HG03571 (cell line): ENCODE measurements at regions not wholly inside any gene's neighbourhood (a gene's known extent, or its start where the extent isn't known, plus 50 kb on each side); places are given as distances from the start of the nearest gene placed in this dataset.
"Not testable (repeated sequence)": the region's sequence is repeated elsewhere in the genome, so short reads cannot be mapped to it uniquely, and the experiment has no call there.

Source experiments
- ATAC-seq: cut with Tn5 transposase; IDR thresholded peaks from one replicate; pipeline ENCODE4 v1.9.1; 2021; ENCODE audit not compliant: unreplicated experiment

DNA sequence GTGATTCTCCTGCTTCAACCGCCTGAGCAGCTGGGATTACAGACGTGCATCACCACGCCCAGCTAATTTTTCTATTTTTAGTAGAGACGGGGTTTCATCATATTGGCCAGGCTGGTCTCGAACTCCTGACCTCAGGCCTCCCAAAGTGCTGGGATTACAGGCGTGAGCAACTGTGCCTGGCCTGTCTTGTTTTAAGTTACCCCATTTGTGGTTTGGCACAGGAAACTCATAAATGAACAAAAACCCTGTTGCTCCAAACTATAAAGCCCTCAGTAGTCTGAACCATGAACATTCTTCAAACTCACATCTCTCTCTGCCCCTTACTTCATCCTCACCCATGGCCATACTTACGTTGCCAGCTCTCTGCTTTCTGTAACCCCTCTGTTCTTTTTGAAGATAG, 61.7 kb downstream of the RHOU start:
- not testable (repeated sequence) for ATAC-seq

- no peak for ATAC-seq
These were observed 62.8 kb downstream of the RHOU start for GRCh38 chr1:228798035-228798434.

GRCh38 chr1:228798548-228798947, 63.3 kb downstream of the RHOU start:
- no peak for ATAC-seq

- no peak for ATAC-seq
These were observed 64.6 kb downstream of the RHOU start for GRCh38 chr1:228799924-228800323.

- no peak for ATAC-seq
These were observed 65.8 kb downstream of the RHOU start for GRCh38 chr1:228801068-228801467.

GRCh38 chr1:228802386-228803220, 67.3 kb downstream of the RHOU start:
- ATAC-seq, result no peak

DNA sequence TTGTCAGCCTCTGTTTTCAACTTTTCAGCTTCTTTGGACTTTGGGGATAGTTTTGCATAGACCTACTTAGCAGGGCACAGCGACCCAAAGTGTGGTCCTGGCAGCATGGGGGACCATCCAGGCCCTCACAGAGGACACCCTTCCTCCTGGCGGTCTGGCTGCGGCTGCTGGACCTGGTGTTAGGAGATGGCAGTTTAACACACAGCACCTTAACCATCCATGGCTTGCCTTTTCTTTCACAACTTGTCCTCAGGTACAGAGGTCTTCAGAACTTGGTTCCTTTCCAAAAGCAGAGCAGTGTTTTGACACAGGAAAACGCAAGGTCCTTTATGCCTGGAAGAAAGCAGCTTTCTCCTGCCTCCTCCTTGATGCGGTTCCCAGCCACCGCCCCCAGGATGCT, 68.1 kb downstream of the RHOU start:
- no peak for ATAC-seq

DNA sequence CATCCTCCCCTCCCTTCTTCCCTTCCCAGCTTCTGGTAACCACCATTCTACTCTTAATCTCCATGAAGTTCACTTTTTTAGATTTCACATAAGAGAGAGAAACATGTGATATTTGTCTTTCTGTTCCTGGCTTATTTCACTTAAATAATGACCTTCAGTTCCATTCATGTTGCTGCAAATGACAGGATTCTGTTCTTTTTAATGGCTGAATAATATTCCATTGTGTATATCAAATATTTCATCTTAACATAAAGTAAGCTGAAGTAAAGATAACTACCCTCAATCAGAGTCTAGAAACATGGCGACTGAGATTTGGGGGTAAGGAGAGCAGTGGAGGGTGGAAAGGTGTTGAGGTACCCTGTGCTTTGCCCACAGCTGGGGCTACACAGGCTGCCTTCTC, 68.9 kb downstream of the RHOU start:
- ATAC-seq, result no peak

- ATAC-seq, result peak; percentile 78
These were observed 69.5 kb downstream of the RHOU start for GRCh38 chr1:228804640-228805413.

DNA sequence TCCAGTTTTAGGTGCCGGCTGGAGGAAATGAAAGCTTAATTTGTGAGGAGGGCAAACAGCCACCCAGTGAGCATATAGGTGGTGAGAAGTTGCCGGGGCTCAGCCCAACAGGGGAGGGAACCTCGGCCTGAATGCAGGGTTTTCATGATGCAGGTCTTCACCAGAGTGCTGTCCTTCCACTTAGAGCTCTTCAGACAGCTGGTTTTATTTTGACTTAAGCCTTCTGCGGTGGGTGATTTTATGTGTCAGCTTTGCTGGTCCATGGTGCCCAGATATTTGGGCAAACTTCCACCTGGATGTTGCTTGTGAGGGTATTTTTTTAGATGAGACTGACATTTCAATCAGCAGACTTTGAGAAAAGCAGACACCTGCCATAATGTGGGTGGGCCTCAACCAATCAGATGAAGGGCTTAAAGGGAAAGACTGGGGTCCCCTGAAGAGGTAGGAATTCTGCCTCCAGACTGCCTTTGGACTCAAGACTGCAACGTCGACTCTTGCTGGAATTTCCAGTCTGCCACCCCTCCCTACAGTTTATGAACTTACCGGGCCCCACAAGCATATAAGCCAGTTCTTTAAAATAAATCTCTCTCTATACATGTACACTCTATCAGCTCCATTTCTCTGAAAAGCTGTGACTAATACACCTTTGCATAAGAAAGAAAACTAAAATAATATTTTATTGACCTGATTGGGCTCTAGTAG, 72.8 kb downstream of the RHOU start:
- ATAC-seq, result no peak

DNA sequence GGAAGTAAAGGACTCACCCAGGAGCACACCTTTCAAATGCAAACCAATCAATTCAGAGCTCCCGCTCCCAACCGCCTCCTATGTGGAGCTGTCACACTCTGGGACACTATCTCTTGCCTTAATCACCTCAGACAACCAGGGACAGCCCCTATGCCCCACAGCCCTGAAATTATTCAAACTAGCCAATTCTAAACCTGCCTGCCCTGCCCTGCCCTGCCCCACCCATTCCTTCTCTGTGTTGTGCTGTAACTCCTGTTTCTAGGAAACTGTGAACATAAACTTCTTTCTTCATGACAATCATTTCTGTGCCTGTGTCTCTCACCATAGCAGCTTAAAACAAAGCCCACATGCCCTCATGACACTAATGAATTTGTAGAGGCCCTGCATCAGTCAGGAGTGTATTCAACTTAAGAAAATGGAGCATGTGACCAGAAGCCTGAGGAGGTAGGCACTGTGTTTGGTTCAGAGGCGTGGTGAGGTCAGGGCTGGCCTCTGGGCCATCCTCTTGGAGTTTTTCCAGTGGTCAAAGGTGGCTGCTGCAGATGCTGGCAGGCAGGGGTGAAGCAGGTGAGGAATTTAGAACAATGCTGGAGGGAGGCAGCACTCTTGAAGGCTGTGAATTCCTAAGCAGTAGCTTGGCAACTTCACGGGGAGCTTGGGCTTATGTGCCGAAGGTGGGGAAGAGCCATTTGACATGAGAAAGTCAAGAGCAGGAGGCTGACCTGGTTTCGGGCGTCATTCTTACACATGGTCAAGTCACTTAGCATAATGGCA, 74.5 kb downstream of the RHOU start:
- ATAC-seq, result no peak

- ATAC-seq, result no peak
These were observed 75.1 kb downstream of the RHOU start for GRCh38 chr1:228810395-228810758.

GRCh38 chr1:228810878-228811711, 75.8 kb downstream of the RHOU start:
- peak; percentile 49 for ATAC-seq

DNA sequence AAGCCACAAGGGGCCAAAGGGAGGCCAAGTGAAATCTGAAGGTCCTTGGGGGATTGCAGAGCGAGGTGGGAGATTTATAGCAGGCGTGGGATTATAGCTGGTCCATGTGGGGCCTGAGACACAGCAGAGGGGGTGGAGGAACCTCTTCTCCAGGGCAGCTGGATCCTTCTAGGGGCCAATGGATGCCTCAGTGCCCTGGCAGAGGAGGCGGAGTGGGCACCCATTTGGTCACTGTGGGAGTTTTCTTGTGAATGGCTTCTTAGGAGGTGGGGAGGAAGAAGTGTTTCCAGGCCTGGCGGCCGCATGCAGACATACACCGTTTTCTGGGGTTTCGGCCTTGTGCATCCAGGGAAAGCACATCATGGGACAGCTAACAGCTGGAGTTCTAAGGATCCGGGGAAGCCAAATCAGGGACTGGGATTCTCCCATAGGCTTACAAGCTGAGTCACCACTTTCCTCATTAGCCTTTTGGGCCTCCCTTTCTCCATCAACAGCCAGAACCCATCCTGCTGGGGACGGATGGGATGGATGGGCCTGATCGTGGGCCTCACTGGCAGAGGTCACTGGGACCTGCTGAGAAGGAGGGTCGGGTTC, 76.5 kb downstream of the RHOU start:
- ATAC-seq, result no peak

DNA sequence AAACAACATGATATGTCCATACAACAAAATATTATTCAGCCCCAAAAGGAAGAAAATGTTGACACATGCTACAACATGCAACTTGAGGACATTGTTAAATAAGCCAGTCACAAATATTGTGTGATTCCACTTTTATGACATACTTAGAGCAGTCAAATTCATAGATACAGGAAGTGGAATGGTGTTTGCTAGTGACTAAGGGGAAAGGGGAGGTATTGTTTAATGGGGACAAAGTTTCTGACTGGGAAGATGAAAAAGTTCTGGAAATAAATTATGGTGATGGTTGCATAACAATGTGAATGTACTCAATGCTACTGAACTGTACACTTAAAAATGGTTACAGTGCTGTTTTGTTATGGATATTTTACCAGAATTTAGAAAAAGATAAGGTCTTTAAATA, 77.7 kb downstream of the RHOU start:
- no peak for ATAC-seq

GRCh38 chr1:228814176-228814575, 78.9 kb downstream of the RHOU start:
- no peak for ATAC-seq

DNA sequence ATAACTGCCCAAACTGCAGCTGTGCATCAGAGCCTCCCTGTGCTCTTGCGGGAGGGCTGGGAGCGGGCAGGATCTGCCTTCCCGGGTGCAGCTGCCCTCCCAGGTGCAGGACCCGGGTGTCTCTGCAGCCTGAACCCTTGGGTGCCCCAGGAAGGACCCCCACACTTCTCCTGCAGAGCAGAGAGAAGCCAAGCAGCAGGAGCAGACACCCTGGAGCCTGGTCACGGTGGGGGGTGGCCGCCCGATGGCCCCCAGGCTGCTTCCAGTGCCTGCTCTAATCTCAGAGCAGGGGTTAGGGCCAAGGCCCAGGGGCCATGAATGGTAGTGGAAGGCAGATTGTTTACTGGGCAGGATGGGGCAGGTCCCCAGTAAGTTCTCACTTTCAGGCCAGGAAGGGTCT, 83.0 kb downstream of the RHOU start:
- ATAC-seq, result no peak

- no peak for ATAC-seq
These were observed 83.8 kb downstream of the RHOU start for GRCh38 chr1:228818928-228819630.

DNA sequence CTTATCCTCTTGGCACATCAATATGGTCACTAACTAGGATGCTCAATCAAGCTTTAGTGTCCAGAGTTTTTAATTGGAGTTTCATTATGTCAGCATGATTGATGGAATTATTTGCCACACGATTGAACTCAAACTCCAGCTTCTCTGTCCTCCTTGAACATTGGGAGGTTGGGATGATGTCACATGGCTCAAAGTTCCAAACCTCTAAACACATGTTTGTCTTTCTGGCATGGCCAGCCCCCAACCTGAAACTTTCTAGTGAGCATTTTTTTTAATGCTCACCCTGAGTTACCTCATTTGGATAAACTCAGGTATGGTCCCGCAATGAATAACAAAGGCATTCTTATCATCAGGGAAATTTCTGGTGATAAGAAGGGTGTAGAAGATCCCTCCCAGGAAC, 86.0 kb downstream of the RHOU start:
- ATAC-seq, result no peak
